ENCODE measurements at regions not wholly inside any gene's neighbourhood (a gene's known extent, or its start where the extent isn't known, plus 50 kb on each side); places are given as distances from the start of the nearest gene placed in this dataset.

DNA sequence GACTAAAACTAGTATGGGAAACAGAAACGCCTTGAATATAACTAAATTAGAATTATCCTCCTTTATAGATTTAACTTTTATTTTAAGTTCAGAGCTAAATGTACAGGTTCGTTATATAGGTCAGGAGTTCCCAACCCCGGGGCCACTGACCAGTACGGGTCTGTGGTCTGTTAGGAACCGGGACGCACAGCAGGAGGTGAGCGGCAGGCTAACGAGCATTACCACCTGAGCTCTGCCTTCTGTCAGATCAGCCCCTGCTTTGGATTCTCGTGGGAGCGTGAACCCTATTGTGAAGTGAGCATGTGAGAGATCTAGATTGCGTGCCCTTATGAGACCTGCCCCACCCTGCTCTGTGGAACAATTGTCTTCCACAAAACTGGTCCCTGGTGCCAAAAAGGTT is 51.0 kb downstream of the FAT4 start:
- no peak for DNase-seq

DNA sequence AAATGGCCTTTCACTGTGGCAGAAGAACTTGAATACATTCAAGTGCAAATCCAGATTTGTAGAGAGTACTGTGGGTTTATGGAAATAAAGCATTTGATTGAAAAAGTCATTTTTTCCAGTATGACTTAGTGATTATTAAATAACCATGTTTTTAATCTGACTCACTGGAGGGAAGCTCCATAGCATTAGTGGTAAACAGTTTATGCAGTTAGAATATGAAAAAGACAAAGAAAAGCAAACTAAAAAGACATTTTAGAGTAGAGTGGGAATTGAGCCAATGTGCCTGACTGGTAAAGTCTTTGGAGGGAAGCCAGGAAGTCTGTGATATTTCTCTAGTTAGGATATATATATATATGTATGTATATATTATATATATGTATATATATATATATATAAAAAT is 53.4 kb downstream of the FAT4 start:
- Histone ChIP-seq H3K27me3 (no peaks in the 10 kb centered on the region), H3K36me3 (no peaks in the 10 kb centered on the region), H3K27ac (no peak overlapping the region), H3K9me3 (replicated peaks) (no peaks in the 10 kb centered on the region), H3K4me1 (no peaks in the 10 kb centered on the region), H3K4me3 (no peak overlapping the region)
- DNase-seq = peak in 1 of 2 experiments; percentile 17

More for the DNA sequence above, 51.0 kb downstream of the FAT4 start:
- H3K27ac ChIP-seq = no peak overlapping the region
- no peaks in the 10 kb centered on the region for H3K4me1 ChIP-seq
- no peaks in the 10 kb centered on the region for H3K9me3 ChIP-seq (replicated peaks)
- no peak overlapping the region for H3K4me3 ChIP-seq
- no peaks in the 10 kb centered on the region for H3K36me3 ChIP-seq
- H3K27me3 ChIP-seq = no peaks in the 10 kb centered on the region

DNA sequence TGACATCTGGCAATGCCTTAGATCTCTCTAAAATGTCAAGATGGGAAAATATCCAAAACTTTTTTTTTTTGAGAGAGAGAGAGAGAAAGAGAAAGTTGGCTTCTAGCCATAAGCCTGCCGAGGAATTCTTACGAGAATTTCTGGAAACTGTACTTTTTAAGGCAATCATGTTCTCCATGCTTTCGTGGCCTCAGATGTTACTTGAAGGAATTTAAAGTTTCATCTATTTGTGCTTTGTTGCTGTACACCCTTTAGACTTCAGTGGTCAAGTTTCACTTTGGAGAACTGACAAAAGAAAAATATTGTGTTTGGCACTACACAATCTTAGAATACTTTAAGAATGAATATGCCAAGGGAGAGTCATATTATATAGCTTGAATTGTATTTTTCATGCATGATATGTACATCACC is 53.9 kb downstream of the FAT4 start:
- H3K27me3 ChIP-seq = no peaks in the 10 kb centered on the region
- DNase-seq = peak in 1 of 2 experiments; percentile 17
- H3K9me3 ChIP-seq (replicated peaks) = no peaks in the 10 kb centered on the region
- H3K27ac ChIP-seq = no peak overlapping the region
- no peaks in the 10 kb centered on the region for H3K4me1 ChIP-seq
- no peaks in the 10 kb centered on the region for H3K36me3 ChIP-seq
- H3K4me3 ChIP-seq = peak overlapping the region; percentile 36

DNA sequence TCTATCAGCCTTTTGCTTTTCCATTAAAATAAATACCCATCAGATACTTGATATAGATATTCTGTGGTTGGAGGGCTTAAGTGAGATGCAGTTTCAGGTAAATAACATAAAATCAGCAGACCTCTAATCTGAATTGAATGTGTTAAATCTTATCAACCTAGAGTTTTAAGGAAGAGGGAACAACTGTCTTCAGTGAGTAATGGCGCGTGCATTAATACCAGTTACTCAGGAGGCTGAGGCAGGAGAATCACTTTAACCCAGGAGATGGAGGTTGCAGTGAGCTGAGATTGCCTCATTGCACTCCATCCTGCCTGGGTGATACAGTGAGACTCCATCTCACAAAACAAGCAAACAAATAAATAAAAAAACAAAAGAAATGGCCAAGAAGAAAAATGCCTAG is 54.3 kb downstream of the FAT4 start:
- H3K36me3 ChIP-seq = no peaks in the 10 kb centered on the region
- no peaks in the 10 kb centered on the region for H3K27me3 ChIP-seq
- no peak overlapping the region for H3K27ac ChIP-seq
- no peak for DNase-seq
- H3K4me1 ChIP-seq = no peaks in the 10 kb centered on the region
- no peak overlapping the region for H3K4me3 ChIP-seq
- H3K9me3 ChIP-seq (replicated peaks) = no peaks in the 10 kb centered on the region

DNA sequence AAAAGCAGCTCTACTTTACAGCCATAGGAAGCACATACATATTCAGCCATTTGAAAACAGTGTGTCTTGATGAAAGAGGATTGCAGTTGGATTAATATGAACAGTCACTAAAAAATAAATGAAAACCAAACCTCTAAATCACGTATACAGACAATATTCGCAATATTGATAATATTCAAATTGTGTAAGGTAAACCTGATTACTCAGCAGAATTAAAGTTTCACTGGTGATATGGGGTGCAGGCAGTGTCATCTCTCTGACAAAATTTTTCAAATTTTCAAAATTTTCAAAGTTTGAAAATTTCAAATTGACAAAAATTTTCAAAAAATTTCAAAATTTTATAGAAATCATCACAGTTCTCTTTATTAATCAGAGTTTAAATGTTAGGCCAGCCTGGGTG is 55.7 kb downstream of the FAT4 start:
- Histone ChIP-seq H3K4me3 (no peak overlapping the region), H3K4me1 (no peaks in the 10 kb centered on the region), H3K9me3 (replicated peaks) (no peaks in the 10 kb centered on the region), H3K27ac (no peak overlapping the region), H3K27me3 (no peaks in the 10 kb centered on the region), H3K36me3 (no peaks in the 10 kb centered on the region)
- no peak for DNase-seq

DNA sequence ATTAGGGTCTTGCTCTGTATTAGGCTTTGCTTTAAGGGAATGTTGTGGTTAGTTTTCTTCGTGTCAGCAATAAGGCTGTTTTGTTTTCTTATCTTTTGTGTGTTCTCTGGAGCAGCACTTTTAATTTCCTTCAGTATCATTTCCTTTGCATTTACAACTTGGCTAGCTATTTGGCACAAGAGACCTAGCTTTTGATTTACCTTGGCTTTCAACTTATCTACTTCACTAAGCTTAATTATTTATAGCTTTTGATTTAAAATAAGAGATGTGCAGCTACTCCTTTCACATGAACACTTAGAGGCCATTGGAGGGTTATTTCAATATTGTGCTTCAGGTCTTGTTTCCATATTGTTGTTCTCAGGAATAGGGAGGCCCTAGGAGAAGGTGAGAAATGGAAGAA is 68.2 kb downstream of the FAT4 start:
- Histone ChIP-seq H3K27me3 (no peaks in the 10 kb centered on the region), H3K4me3 (no peak overlapping the region), H3K9me3 (replicated peaks) (no peaks in the 10 kb centered on the region; the same call in 1 of the 2 replicates), H3K36me3 (no peaks in the 10 kb centered on the region), H3K4me1 (no peaks in the 10 kb centered on the region; the same call in none of the 2 replicates), H3K27ac (no peak overlapping the region)
- no peak for DNase-seq

DNA sequence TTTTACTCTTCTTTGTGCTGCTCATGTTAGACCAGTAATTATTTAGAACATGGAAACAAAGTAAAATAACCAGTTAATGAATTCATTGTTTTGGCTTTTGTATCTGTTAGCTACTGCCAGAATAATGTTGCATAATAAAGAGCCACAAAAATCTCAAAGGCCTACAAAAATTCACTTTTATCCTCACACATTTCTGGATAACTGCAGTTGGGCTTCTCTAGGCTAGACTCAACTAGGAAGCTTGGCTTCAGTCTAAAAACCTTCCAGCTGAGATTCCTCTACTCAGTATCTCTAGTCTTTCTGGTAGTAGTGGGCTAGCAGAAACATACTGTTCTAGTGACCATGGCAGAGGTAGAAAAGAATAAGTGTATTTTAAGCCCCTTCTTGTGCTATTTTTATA is 73.0 kb downstream of the FAT4 start:
- H3K27me3 ChIP-seq = no peaks in the 10 kb centered on the region
- no peak overlapping the region for H3K27ac ChIP-seq

DNA sequence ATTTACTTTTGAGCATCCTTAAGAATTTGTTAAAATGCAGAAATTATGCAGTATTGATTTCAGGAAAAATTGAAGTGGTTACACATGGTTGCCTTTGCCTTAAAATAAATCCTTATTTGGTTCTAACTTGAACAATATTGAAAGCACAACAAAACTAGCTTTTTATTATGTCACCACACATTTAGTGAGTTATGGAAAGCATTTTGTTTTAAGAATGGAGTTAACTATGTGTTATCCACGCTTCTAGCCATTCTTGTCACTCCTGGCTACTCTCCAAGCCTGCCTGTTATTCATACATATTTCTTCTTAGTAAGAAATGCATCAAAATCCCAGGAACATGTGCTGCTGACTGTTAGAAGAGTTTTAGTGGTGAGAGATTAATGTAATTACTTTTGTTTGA is 73.9 kb downstream of the FAT4 start:
- Histone ChIP-seq H3K4me1 (peaks cover 16% of the 10 kb centered on the region), H3K27ac (peak overlapping the region; percentile 60; the same call in 1 of the 2 replicates), H3K36me3 (no peaks in the 10 kb centered on the region), H3K9me3 (replicated peaks) (no peaks in the 10 kb centered on the region), H3K27me3 (no peaks in the 10 kb centered on the region), H3K4me3 (no peak overlapping the region)
- DNase-seq = peak; percentile 27 to 49

More for the DNA sequence above, 73.0 kb downstream of the FAT4 start:
- Histone ChIP-seq H3K4me3 (no peak overlapping the region), H3K9me3 (replicated peaks) (no peaks in the 10 kb centered on the region), H3K4me1 (peaks cover 16% of the 10 kb centered on the region), H3K36me3 (no peaks in the 10 kb centered on the region)
- DNase-seq = no peak

DNA sequence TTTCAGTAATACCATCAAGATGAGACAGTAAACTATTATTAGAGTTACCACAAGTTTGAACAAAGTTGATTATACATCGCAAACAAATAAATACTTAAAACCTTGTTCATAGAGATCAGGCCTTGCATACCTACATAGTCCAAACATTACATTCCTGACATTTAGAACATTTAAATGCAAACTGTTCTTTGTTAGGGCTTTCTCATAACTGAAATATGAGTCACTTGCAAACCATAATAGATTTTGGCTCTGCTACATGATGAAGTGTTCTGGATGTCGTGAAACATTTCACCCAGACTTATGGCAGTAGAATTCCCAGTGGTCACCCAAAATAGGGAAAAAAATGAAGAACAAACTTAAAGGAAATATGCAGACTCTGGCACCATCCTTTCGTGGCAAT is 75.0 kb downstream of the FAT4 start:
- no peaks in the 10 kb centered on the region for H3K36me3 ChIP-seq
- no peaks in the 10 kb centered on the region for H3K27me3 ChIP-seq
- H3K27ac ChIP-seq = peak overlapping the region; percentile 60
- H3K4me1 ChIP-seq = peaks cover 16% of the 10 kb centered on the region
- DNase-seq = peak; percentile 9 to 33
- no peaks in the 10 kb centered on the region for H3K9me3 ChIP-seq (replicated peaks)
- peak overlapping the region; percentile 8 for H3K4me3 ChIP-seq

DNA sequence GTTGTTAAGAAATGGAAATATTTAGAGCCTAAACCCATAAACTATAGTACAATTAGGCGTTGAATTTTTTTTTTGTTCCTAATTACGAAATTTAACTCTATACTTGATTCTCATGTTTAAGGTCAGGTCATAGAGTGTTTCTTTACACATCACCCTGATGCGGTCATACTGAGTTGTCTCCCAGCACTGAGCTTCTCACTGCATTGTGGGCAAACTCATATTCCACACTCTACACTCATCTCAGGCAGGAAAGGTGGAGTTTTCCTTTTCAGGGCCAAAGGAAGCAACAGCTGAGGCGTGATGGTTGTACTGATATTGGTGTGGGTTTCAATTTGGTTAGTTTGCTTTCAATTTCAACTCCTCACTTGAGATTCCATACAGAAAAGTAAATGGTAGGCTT is 75.4 kb downstream of the FAT4 start:
- DNase-seq = peak; percentile 36 to 66
- H3K4me1 ChIP-seq = peaks cover 16% of the 10 kb centered on the region

DNA sequence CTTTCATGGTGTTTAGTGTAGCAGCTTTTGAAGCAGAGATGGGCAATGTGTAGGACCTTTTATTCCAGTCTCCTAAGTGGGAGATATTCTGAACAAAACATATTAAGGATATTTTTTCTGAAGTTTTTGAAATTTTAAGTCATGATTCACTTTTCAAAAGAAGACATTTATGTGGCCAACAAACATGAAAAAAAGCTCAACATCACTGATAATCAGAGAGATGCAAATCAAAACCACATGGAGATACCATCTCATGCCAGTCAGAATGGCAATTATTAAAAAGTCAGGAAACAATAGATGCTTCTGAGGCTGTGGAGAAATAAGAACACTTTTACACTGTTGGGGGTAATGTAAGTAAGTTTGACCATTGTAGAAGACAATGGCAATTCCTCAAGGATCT is 76.0 kb downstream of the FAT4 start:
- no peak for DNase-seq
- H3K27ac ChIP-seq = peak overlapping the region; percentile 60
- no peak overlapping the region; the same call in 1 of the 2 replicates for H3K4me3 ChIP-seq

More for the DNA sequence above, 75.4 kb downstream of the FAT4 start:
- Histone ChIP-seq H3K36me3 (no peaks in the 10 kb centered on the region), H3K9me3 (replicated peaks) (no peaks in the 10 kb centered on the region), H3K4me3 (peak overlapping the region; percentile 8), H3K27ac (peak overlapping the region; percentile 60), H3K27me3 (no peaks in the 10 kb centered on the region)

DNA sequence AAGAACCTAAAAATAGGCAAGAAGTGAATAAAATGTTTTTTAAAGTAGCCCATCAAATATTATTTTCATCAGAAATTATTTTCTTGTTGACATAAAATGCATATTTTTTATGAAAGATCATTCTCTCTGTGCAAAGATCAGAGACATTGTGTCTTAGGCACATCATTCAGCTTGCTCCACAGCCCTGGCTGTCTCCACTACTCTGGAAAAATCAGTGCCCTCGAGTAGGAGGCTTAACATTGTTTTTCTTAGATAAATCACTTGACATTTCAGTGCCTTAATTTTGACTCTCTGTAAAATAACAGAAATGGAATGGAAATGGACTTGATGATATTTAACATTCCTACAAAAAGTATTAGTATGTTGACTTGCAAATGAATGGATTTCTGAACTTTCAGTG is 77.9 kb downstream of the FAT4 start:
- Histone ChIP-seq H3K27me3 (no peaks in the 10 kb centered on the region), H3K4me1 (peaks cover 16% of the 10 kb centered on the region), H3K9me3 (replicated peaks) (no peaks in the 10 kb centered on the region), H3K4me3 (no peak overlapping the region), H3K36me3 (no peaks in the 10 kb centered on the region), H3K27ac (no peak overlapping the region)
- no peak for DNase-seq

More for the DNA sequence above, 76.0 kb downstream of the FAT4 start:
- peaks cover 16% of the 10 kb centered on the region for H3K4me1 ChIP-seq
- no peaks in the 10 kb centered on the region for H3K36me3 ChIP-seq
- H3K9me3 ChIP-seq (replicated peaks) = no peaks in the 10 kb centered on the region
- no peaks in the 10 kb centered on the region for H3K27me3 ChIP-seq

DNA sequence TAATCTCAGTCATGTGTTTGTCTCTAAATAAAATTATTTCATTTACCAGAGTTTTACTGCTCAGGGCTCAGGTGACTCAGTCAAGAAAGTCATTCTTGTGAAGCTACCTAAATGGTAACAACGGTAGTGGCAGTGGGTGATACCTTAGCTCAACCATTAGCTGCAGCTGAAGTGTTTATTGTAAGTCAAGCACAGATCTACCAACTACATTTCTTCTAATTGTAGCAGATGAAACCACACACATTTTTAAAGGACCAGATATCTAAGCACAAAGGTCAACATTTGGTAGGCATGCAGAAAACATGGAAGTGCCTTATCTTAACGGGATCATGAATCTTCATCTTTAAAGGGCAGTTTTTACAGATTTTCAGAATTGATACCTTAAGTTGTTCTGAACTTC is 79.1 kb downstream of the FAT4 start:
- no peak overlapping the region for H3K27ac ChIP-seq
- no peak overlapping the region for H3K4me3 ChIP-seq
- no peaks in the 10 kb centered on the region for H3K36me3 ChIP-seq
- DNase-seq = no peak
- H3K9me3 ChIP-seq (replicated peaks) = no peaks in the 10 kb centered on the region
- H3K27me3 ChIP-seq = no peaks in the 10 kb centered on the region
- H3K4me1 ChIP-seq = peaks cover 11% of the 10 kb centered on the region

DNA sequence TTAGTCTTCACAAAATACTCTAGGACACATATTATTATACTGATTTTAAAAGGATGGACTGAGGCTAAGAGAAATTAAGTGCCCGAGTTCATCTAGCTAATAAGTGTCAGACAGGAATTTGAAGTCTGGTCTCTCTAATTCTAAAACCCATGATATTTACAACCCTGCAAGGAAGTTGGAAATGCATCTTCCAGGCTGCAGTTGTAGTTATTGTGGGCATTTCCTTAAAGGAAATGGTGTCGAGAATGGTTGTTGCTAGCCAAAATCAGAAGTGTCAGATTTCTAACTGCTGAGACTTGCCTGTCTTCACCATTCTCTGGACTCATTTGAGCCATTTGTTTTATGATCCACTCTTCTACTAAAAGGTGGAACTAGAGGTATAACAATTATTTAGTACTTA is 82.5 kb downstream of the FAT4 start:
- H3K27ac ChIP-seq = no peak overlapping the region
- H3K4me1 ChIP-seq = no peaks in the 10 kb centered on the region; the same call in 1 of the 2 replicates
- no peak overlapping the region for H3K4me3 ChIP-seq
- no peaks in the 10 kb centered on the region for H3K9me3 ChIP-seq (replicated peaks)
- no peaks in the 10 kb centered on the region for H3K27me3 ChIP-seq
- no peak for DNase-seq
- no peaks in the 10 kb centered on the region for H3K36me3 ChIP-seq

DNA sequence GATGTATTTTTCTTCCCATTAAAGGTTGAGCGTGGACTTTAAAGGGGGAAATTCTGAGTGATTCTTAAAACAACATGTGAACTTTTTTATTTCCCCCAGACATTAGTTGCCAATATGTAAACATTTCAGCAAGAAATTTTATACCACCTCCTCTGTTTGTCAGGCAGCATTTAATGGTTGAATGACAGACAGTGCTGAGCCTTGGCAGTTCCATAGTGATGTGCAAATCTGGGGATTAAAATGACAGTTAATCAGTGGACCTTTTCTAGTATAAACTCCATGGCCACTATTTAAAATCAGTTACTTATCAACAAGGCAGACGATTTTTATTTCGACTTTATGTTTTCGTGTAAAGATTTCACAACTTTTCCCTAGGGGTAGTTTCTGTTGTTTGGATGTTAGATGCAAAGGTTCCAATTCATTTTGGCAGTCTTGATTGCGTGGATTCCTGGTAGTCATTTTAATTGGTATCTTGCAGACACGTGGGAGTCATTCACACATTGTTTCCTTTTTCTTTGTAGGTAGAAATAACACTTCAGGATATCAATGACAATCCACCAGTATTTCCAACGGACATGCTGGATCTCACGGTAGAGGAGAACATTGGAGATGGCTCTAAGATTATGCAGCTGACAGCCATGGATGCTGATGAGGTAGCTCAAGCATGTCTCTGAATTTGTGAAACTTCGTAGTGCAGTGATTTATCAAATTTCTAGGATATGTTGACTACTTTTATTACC is 83.7 kb downstream of the FAT4 start:
- no peaks in the 10 kb centered on the region for H3K9me3 ChIP-seq (replicated peaks)
- H3K27me3 ChIP-seq = no peaks in the 10 kb centered on the region
- no peak overlapping the region for H3K4me3 ChIP-seq
- no peaks in the 10 kb centered on the region for H3K36me3 ChIP-seq
- H3K4me1 ChIP-seq = no peaks in the 10 kb centered on the region; the same call in 1 of the 2 replicates
- no peak overlapping the region for H3K27ac ChIP-seq
- no peak for DNase-seq

DNA sequence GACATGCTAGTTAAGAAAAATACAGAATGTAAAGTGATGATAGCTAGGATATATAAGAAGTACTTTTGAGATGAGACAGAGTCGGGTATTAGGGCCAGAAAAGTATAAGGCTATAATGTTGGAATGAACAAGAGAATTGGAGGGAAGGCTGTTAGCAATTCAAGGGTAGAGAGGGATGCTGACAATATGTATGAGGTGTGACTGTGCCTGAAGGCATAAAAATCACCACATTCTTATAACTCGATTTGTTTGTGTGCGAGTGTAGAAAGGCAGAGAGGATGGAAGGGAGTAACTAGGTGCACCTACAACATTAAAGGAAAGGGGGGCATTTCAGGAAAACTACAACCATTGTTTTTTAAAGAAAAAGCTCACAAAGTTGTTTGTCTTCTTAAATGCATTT is 86.0 kb downstream of the FAT4 start:
- Histone ChIP-seq H3K4me1 (no peaks in the 10 kb centered on the region; the same call in 1 of the 2 replicates), H3K36me3 (no peaks in the 10 kb centered on the region), H3K27me3 (no peaks in the 10 kb centered on the region), H3K9me3 (replicated peaks) (no peaks in the 10 kb centered on the region), H3K27ac (no peak overlapping the region), H3K4me3 (no peak overlapping the region)
- no peak for DNase-seq

Data from SJCRH30 (cell line).